GM12864 (cell line): ENCODE measurements at regions not wholly inside any gene's neighbourhood (a gene's known extent, or its start where the extent isn't known, plus 50 kb on each side); places are given as distances from the start of the nearest gene placed in this dataset.

Experiments used
- DNase-seq: peaks from one replicate; pipeline ENCODE4 v3.0.0-alpha.2; 2011; ENCODE audit warnings: low read depth
- H3K4me3 ChIP-seq: 2 replicates; pipeline ENCODE4 v1.5.1; 2011; ENCODE audit warnings: mild to moderate bottlenecking, low read depth, low read length, control low read depth
- TF ChIP-seq, protein P1 (sequence below): IDR thresholded peaks from 2 replicates; pipeline ENCODE4 v1.5.1; 2011; ENCODE audit warnings: low read depth, mild to moderate bottlenecking, moderate library complexity, low read length, control low read depth, inconsistent platforms; ENCODE audit errors: missing control alignments

DNA sequence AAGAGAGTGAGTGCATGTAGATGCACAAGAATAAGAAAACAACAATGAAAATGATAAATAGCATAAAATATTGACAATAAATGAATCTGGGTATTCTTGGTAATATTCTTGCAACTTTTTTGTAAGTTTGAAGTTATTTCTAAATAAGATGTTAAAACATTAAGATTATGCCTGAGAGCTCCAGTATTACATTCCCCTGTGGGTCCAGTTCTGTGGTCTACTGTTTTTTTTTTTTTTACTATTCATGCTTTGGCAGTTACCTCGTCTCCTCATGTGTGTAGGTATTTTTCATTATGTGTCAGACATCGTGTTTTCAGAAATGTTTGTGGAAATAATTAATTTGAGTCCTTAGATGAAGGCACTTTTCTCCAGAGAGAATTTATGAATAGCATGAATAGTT lies 386.2 kb downstream of the AACS start:
- DNase-seq = no peak
- H3K4me3 ChIP-seq = no peak overlapping the region
- TF ChIP-seq, protein P1, sequence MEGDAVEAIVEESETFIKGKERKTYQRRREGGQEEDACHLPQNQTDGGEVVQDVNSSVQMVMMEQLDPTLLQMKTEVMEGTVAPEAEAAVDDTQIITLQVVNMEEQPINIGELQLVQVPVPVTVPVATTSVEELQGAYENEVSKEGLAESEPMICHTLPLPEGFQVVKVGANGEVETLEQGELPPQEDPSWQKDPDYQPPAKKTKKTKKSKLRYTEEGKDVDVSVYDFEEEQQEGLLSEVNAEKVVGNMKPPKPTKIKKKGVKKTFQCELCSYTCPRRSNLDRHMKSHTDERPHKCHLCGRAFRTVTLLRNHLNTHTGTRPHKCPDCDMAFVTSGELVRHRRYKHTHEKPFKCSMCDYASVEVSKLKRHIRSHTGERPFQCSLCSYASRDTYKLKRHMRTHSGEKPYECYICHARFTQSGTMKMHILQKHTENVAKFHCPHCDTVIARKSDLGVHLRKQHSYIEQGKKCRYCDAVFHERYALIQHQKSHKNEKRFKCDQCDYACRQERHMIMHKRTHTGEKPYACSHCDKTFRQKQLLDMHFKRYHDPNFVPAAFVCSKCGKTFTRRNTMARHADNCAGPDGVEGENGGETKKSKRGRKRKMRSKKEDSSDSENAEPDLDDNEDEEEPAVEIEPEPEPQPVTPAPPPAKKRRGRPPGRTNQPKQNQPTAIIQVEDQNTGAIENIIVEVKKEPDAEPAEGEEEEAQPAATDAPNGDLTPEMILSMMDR = no peak

GRCh38 chr12:125453751-125454150 lies 388.5 kb downstream of the AACS start:
- no peak overlapping the region for H3K4me3 ChIP-seq

GRCh38 chr12:125454291-125454690 lies 389.1 kb downstream of the AACS start:
- no peak for DNase-seq
- TF ChIP-seq, protein P1 = no peak
- no peak overlapping the region for H3K4me3 ChIP-seq

More at GRCh38 chr12:125453751-125454150, 388.5 kb downstream of the AACS start:
- DNase-seq = no peak
- TF ChIP-seq, protein P1 = no peak

GRCh38 chr12:125454786-125455480 lies 389.7 kb downstream of the AACS start:
- DNase-seq = no peak

GRCh38 chr12:125455556-125455955 lies 390.3 kb downstream of the AACS start:
- TF ChIP-seq, protein P1 = no peak
- DNase-seq = no peak
- H3K4me3 ChIP-seq = no peak overlapping the region

More at GRCh38 chr12:125454786-125455480, 389.7 kb downstream of the AACS start:
- H3K4me3 ChIP-seq = no peak overlapping the region
- TF ChIP-seq, protein P1 = no peak

DNA sequence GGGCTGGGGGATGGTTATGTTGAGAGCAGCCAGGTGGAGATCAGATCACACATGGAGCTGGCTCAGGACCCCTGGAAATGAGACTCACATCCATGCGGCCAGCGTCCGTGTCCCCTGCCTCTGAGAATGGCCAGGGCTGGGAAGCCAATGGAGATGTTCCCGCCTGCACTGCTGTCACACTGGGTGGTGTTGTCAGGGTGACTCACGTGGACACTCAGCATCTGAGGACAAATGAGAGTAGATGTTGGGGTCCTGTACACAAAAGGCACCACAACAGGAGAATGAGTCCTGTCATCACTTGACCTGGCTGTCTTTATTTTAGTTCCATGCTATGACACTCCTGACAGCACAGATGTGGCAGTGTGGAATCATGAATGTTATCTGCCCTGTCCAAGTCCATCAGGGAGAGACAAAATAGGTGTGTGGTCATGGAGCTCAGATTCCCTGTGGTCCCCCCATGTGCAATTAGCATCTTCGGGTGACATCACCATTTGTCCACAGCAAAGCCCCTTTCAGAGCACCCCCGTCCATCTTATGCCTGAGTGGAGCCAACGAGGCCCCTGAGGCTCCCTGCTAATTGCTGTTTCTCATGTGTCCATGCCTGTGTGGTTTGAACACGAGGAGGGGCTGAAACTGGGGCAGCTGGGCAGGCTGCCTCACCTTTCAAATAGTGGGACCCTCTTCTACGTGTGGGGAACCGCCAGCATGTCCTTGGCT lies 393.5 kb downstream of the AACS start:
- no peak for DNase-seq
- TF ChIP-seq, protein P1 = no peak
- H3K4me3 ChIP-seq = no peak overlapping the region

DNA sequence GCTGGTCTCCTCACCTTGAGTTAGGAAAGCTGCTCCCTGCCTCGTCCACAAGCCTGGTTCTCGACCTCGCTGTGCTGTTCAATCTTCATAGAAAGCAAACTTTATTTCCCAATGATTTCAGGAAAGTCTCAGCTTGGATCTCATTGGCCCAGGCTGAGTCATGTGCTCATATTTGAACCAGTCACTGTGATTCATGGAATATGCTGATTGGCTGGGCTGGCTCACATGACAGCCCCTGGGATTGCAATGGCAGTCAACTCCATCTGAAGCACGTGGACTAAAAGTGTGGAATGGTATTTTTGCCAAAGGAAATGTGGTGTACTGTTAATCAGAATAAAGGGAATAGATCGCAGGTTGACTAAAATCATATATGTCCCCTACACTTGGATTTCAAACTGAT lies 396.6 kb downstream of the AACS start:
- no peak overlapping the region for H3K4me3 ChIP-seq
- DNase-seq = no peak
- TF ChIP-seq, protein P1 = no peak
